CD4-positive, alpha-beta T cell (primary cell): ENCODE measurements at regions not wholly inside any gene's neighbourhood (a gene's known extent, or its start where the extent isn't known, plus 50 kb on each side); places are given as distances from the start of the nearest gene placed in this dataset.

ENCODE experiments used
- ATAC-seq: fragments of 200-7000 bp; cut with Tn5 transposase; one replicate; pipeline ENCODE4 v1.10.0; 2022; ENCODE audit warnings: mild to moderate bottlenecking; ENCODE audit not compliant: poor library complexity
- CTCF ChIA-PET: fragments of 350-600 bp; sonication (Branson Sonifier 250); formaldehyde crosslinking; loops from one replicate; lab custom pipeline; 2021; ENCODE audit warnings: antibody characterized with exemption, inconsistent platforms; lab: Charles Lee
- POLR2A ChIA-PET: fragments of 350-600 bp; sonication (Branson Sonifier 250); formaldehyde crosslinking; loops from one replicate; lab custom pipeline; 2021; ENCODE audit warnings: antibody characterized with exemption, inconsistent platforms; lab: Charles Lee
- DNase-seq, 14 experiments: peaks; one replicate each; pipeline ENCODE4 v3.0.0-alpha.2; 2013 to 2020; ENCODE audit warnings: mixed read lengths in 2 of 14
- H3K27ac ChIP-seq, 2 donors: one replicate each; pipeline versions ENCODE4 v1.5.1 to v1.7.0; 2013; ENCODE audit warnings: low read length in 2 of 2, low read depth in 1 of 2, mild to moderate bottlenecking in 1 of 2
- H3K27me3 ChIP-seq, 2 experiments: 1 replicate in 1 of 2; 2 replicates in 1 of 2; pipeline versions ENCODE4 v1.6.1 to v1.7.0; 2013; ENCODE audit warnings: low read length in 2 of 2, control low read depth in 1 of 2, mild to moderate bottlenecking in 1 of 2, moderate library complexity in 1 of 2; ENCODE audit not compliant: insufficient read depth in 2 of 2, control insufficient read depth in 1 of 2
- H3K36me3 ChIP-seq: one replicate; pipeline ENCODE4 v1.6.1; 2013; ENCODE audit warnings: low read length, control low read depth; ENCODE audit not compliant: insufficient read depth
- H3K4me1 ChIP-seq: one replicate; pipeline ENCODE4 v1.6.1; 2013; ENCODE audit warnings: low read length, control low read depth; ENCODE audit not compliant: insufficient read depth
- H3K4me3 ChIP-seq: one replicate; pipeline ENCODE4 v1.5.1; 2013; ENCODE audit warnings: mild to moderate bottlenecking, low read length, moderate library complexity
- H3K9me3 ChIP-seq, 2 experiments: 1 replicate in 1 of 2; 2 replicates in 1 of 2; pipeline versions ENCODE4 v1.6.1 to v1.7.0; 2013; ENCODE audit warnings: low read length in 2 of 2, mild to moderate bottlenecking in 2 of 2, control low read depth in 1 of 2, moderate library complexity in 1 of 2; ENCODE audit not compliant: control insufficient read depth in 1 of 2, insufficient read depth in 1 of 2
- H3K27ac Mint-ChIP-seq: one replicate; pipeline ENCODE4 v1.8.0; 2020; ENCODE audit warnings: mixed read lengths
- H3K27me3 Mint-ChIP-seq: one replicate; pipeline ENCODE4 v1.8.0; 2021; ENCODE audit warnings: mixed read lengths
- H3K36me3 Mint-ChIP-seq: one replicate; pipeline ENCODE4 v1.8.0; 2021; ENCODE audit warnings: low read depth, mixed read lengths
- H3K4me1 Mint-ChIP-seq: one replicate; pipeline ENCODE4 v1.8.0; 2021; ENCODE audit warnings: low read depth, mixed read lengths
- H3K4me3 Mint-ChIP-seq: one replicate; pipeline ENCODE4 v1.8.0; 2020; ENCODE audit warnings: mild to moderate bottlenecking, mixed read lengths
- H3K9me3 Mint-ChIP-seq: one replicate; pipeline ENCODE4 v1.8.0; 2020; ENCODE audit warnings: mixed read lengths
- intact Hi-C, 2 experiments: fragments of 100-400 bp; cut with DNase I in 1 of 2; cut with micrococcal nuclease in 1 of 2; formaldehyde crosslinking; loops; one replicate each; pipeline versions ENCODE4 v1.15.1 to v1.9.0; 2023 to 2025; cut with DNase I, micrococcal nuclease
- TF ChIP-seq, protein P1 (sequence below): fragments of 200-600 bp; IDR thresholded peaks from one replicate; pipeline ENCODE4 v1.8.0; 2022; ENCODE audit warnings: antibody characterized with exemption, mild to moderate bottlenecking

DNA sequence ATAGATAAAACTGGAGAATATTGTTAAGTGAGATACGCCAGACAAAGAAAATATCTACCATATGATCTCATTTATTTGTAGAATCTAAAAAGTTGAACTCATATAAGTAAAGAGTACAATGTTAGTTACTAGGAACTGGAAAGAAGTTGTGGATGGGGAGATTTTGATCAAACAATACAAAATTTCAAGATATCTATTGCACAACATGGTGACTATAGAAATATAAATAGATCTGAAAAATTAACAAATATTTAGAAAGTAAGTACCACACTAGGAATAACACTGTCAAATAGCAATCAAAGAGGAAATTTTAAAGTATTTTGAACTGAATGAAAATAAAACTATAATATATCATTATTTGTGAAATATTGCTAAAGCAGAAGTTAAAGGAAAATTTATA lies 437.2 kb downstream of the AASDHPPT start:
- Histone ChIP-seq H3K4me3 (no peak overlapping the region), H3K9me3 (no peaks in the 10 kb centered on the region), H3K4me1 (no peaks in the 10 kb centered on the region), H3K27me3 (no peaks in the 10 kb centered on the region), H3K27ac (no peak overlapping the region), H3K36me3 (no peaks in the 10 kb centered on the region)
- H3K4me1 Mint-ChIP-seq, result no peaks in the 10 kb centered on the region
- no peak for DNase-seq
- no peaks in the 10 kb centered on the region for H3K27me3 Mint-ChIP-seq
- no peak overlapping the region for H3K27ac Mint-ChIP-seq
- no peak overlapping the region for H3K4me3 Mint-ChIP-seq
- ChIA-PET CTCF (no interaction called here), POLR2A (no interaction called here)
- ATAC-seq, result no peak
- intact Hi-C loops, result no loop called here
- TF ChIP-seq, protein P1, sequence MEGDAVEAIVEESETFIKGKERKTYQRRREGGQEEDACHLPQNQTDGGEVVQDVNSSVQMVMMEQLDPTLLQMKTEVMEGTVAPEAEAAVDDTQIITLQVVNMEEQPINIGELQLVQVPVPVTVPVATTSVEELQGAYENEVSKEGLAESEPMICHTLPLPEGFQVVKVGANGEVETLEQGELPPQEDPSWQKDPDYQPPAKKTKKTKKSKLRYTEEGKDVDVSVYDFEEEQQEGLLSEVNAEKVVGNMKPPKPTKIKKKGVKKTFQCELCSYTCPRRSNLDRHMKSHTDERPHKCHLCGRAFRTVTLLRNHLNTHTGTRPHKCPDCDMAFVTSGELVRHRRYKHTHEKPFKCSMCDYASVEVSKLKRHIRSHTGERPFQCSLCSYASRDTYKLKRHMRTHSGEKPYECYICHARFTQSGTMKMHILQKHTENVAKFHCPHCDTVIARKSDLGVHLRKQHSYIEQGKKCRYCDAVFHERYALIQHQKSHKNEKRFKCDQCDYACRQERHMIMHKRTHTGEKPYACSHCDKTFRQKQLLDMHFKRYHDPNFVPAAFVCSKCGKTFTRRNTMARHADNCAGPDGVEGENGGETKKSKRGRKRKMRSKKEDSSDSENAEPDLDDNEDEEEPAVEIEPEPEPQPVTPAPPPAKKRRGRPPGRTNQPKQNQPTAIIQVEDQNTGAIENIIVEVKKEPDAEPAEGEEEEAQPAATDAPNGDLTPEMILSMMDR, result no peak
- H3K9me3 Mint-ChIP-seq, result peaks cover 7% of the 10 kb centered on the region
- H3K36me3 Mint-ChIP-seq, result no peaks in the 10 kb centered on the region

DNA sequence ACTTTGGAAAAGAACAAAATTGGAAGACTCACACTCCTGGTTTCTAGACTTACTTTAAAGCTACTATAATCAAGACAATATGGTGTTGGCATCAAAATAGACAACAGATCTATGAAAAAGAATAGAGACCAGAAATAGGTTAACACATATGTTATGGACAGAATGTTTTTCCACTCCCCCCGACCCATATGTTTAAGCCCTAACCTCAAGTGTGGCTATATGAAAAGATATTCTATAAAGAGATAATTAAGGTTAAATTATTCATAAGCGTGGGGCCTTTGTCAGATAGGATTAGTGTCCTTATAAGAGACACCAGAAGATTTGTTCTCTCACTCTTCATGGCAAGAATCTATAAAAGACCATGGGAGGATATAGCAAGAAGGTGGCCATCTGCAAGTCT lies 440.0 kb downstream of the AASDHPPT start:
- H3K4me1 ChIP-seq, result no peaks in the 10 kb centered on the region
- no peak overlapping the region for H3K4me3 ChIP-seq
- no peak overlapping the region for H3K4me3 Mint-ChIP-seq
- no peaks in the 10 kb centered on the region for H3K9me3 ChIP-seq
- ChIA-PET CTCF (no interaction called here), POLR2A (no interaction called here)
- peaks cover 3% of the 10 kb centered on the region for H3K9me3 Mint-ChIP-seq
- H3K36me3 Mint-ChIP-seq, result no peaks in the 10 kb centered on the region
- DNase-seq, result no peak
- no peak overlapping the region for H3K27ac Mint-ChIP-seq
- no peaks in the 10 kb centered on the region for H3K27me3 ChIP-seq
- TF ChIP-seq, protein P1, result no peak
- no peak overlapping the region for H3K27ac ChIP-seq
- H3K4me1 Mint-ChIP-seq, result no peaks in the 10 kb centered on the region
- intact Hi-C loops, result no loop called here
- ATAC-seq, result no peak
- H3K36me3 ChIP-seq, result no peaks in the 10 kb centered on the region
- no peaks in the 10 kb centered on the region for H3K27me3 Mint-ChIP-seq

DNA sequence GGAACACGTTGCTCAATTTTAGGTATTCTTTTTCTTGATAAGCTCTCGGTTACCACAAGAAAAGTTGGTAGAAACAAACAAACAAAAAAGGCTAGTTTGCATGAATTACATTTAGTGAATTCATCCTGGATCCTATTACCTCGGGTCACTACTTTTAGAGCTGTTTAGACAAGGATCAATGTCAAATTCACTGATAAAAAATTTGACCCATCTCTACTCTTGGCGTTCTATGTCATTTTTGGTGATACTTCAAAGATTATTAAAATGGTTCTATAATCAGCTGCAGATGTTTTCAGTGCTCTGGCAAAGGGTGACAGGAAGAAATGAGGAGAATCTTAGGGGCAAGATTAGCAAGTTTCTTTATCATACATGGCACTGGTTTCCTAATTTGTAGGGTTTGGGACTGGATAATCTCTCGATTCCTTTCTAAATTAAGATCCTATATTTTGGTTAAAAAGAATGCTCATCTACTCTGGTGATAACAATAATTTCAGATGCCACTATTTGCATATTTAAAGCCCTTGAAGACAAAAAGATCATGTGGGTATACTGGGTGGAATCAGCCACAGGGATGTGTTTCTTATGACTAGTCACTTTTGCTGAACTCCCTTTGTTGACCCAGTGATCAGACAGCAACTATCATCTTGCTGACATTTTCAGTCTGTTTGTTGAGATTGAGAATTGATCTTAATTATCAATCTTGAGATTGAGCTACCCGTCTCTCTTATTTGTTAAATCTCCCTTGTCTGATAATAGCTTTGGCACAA lies 442.9 kb downstream of the AASDHPPT start:
- no peak for ATAC-seq
- no peak overlapping the region for H3K4me3 Mint-ChIP-seq
- TF ChIP-seq, protein P1, result no peak
- ChIA-PET CTCF (no interaction called here), POLR2A (no interaction called here)
- Histone ChIP-seq H3K27ac (no peak overlapping the region), H3K4me3 (no peak overlapping the region), H3K4me1 (no peaks in the 10 kb centered on the region), H3K27me3 (no peaks in the 10 kb centered on the region), H3K36me3 (no peaks in the 10 kb centered on the region), H3K9me3 (no peaks in the 10 kb centered on the region)
- H3K27me3 Mint-ChIP-seq, result no peaks in the 10 kb centered on the region
- no peaks in the 10 kb centered on the region for H3K4me1 Mint-ChIP-seq
- H3K27ac Mint-ChIP-seq, result no peak overlapping the region
- H3K9me3 Mint-ChIP-seq, result peaks cover 3% of the 10 kb centered on the region
- no peaks in the 10 kb centered on the region for H3K36me3 Mint-ChIP-seq
- DNase-seq, result no peak
- intact Hi-C loops, result no loop called here
